Prostate gland (tissue), 2 donors: ENCODE measurements at regions not wholly inside any gene's neighbourhood (a gene's known extent, or its start where the extent isn't known, plus 50 kb on each side); places are given as distances from the start of the nearest gene placed in this dataset.

Experiments used
- DNase-seq: peaks from one replicate; pipeline ENCODE4 v3.0.0-alpha.2; 2019; ENCODE audit warnings: low spot score
- H3K27ac ChIP-seq, 2 donors: fragments of 200-600 bp; sonication (generic); 2 replicates each; pipeline ENCODE4 v1.5.1; 2017 to 2019
- H3K27me3 ChIP-seq: fragments of 200-600 bp; sonication (generic); replicated peaks from 2 replicates; pipeline ENCODE4 v1.5.1; 2019; ENCODE audit not compliant: insufficient read depth
- H3K36me3 ChIP-seq, 2 donors: fragments of 200-600 bp; sonication (generic); 1 replicate in 1 of 2; 2 replicates in 1 of 2; pipeline versions ENCODE4 v1.5.1 to v1.8.1; 2017 to 2019
- H3K4me1 ChIP-seq: fragments of 200-600 bp; sonication (generic); replicated peaks from 2 replicates; pipeline ENCODE4 v1.5.1; 2019
- H3K4me3 ChIP-seq, 2 donors: fragments of 200-600 bp; sonication (generic); 2 replicates each; pipeline ENCODE4 v1.5.1; 2017 to 2019
- H3K9me3 ChIP-seq: fragments of 200-600 bp; sonication (generic); 2 replicates; pipeline ENCODE4 v1.5.1; 2017
- POLR2A ChIP-seq: fragments of 450-650 bp; IDR thresholded peaks from one replicate; pipeline ENCODE4 v1.6.1; 2016; ENCODE audit warnings: antibody characterized with exemption, mild to moderate bottlenecking
- POLR2AphosphoS5 ChIP-seq: sonication (generic); formaldehyde crosslinking; IDR thresholded peaks from one replicate; pipeline ENCODE4 v1.6.1; 2017; ENCODE audit warnings: antibody characterized with exemption
- WGBS: methylation state at CpG from one replicate; pipeline ENCODE4 v1.1.5; 2018; 5-methylcytosine and 5-hydroxymethylcytosine counted together
- intact Hi-C: fragments of 100-400 bp; cut with DNase I; formaldehyde crosslinking; loops from one replicate; pipeline ENCODE4 v1.14.2; 2022
- TF ChIP-seq, protein P1 (sequence below), 4 experiments: fragments of 200-600 bp in 2 of 4; fragments of 450-650 bp in 2 of 4; sonication (generic) in 2 of 4; IDR thresholded peaks; 1 replicate in 3 of 4; 2 replicates in 1 of 4; pipeline ENCODE4 v1.5.1; 2016 to 2019; ENCODE audit warnings: antibody characterized with exemption in 4 of 4, mild to moderate bottlenecking in 2 of 4, moderate library complexity in 2 of 4

DNA sequence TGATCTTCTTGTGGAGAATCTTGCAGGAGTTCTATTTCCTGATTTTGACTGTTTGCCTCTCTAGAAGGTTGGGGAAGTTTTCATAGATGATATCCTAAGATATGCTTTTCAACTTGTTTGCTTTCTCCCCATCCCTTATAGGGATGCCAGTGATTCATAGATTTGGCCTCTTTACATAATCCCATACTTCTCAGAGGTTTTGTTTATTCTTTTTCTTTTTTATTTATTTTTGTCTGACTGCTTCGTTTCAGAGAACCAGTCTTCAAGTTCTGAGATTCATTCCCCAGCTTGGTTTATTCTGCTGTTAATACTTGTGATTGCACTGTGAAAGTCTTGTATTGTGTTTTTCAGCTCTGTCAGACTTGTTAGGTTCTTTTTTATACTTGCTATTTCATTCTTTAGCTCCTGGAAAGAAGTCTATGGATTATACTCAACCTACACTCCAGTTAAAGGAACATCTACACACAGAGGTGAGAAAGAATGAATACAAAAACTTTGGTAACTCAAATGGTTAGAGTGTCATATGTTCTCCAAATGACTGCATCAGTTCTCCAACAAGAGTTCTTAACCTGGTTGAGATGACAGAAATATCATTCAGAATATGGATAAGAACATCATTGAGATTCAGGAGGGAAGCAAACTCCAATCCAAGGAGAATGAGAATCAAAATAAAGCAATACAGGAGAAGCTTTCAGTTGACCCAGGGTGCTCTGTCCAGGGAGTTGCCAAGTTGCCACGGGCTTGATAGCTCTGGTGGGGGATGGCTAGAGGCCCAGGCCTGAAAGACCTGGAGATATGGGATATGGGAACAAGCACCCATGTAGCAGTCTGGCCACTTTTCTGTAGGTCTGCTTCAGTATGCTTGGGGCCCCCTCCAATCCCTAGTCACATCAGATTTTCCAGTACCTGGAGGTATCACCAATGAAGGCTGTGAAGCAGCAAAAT, 150.3 kb downstream of the AHR start:
- intact Hi-C loops, result no loop called here
- no peak for TF ChIP-seq POLR2AphosphoS5
- TF ChIP-seq POLR2A, result no peak
- TF ChIP-seq, protein P1, sequence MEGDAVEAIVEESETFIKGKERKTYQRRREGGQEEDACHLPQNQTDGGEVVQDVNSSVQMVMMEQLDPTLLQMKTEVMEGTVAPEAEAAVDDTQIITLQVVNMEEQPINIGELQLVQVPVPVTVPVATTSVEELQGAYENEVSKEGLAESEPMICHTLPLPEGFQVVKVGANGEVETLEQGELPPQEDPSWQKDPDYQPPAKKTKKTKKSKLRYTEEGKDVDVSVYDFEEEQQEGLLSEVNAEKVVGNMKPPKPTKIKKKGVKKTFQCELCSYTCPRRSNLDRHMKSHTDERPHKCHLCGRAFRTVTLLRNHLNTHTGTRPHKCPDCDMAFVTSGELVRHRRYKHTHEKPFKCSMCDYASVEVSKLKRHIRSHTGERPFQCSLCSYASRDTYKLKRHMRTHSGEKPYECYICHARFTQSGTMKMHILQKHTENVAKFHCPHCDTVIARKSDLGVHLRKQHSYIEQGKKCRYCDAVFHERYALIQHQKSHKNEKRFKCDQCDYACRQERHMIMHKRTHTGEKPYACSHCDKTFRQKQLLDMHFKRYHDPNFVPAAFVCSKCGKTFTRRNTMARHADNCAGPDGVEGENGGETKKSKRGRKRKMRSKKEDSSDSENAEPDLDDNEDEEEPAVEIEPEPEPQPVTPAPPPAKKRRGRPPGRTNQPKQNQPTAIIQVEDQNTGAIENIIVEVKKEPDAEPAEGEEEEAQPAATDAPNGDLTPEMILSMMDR (IDR thresholded peaks at IDR 0.05), result no peak
- 65% methylated on average over 2 of the region's 2 CpGs for WGBS
- Histone ChIP-seq H3K27me3 (no peaks in the 10 kb centered on the region), H3K36me3 (no peaks in the 10 kb centered on the region), H3K4me3 (no peak overlapping the region), H3K27ac (no peak overlapping the region), H3K9me3 (no peaks in the 10 kb centered on the region), H3K4me1 (no peaks in the 10 kb centered on the region)
- no peak for DNase-seq

- Histone ChIP-seq H3K4me1 (no peaks in the 10 kb centered on the region), H3K9me3 (no peaks in the 10 kb centered on the region), H3K4me3 (no peak overlapping the region), H3K27ac (no peak overlapping the region), H3K27me3 (no peaks in the 10 kb centered on the region), H3K36me3 (no peaks in the 10 kb centered on the region)
- DNase-seq, result no peak
- intact Hi-C loops, result no loop called here
- 66% methylated on average over 2 of the region's 2 CpGs for WGBS
- TF ChIP-seq POLR2AphosphoS5 (no peak), POLR2A (no peak)
- TF ChIP-seq, protein P1 (IDR thresholded peaks at IDR 0.05), result no peak
Measured at GRCh38 chr7:17456541-17456940, 158.1 kb downstream of the AHR start.

GRCh38 chr7:17460001-17460400, 161.5 kb downstream of the AHR start:
- Histone ChIP-seq H3K36me3 (no peaks in the 10 kb centered on the region), H3K4me3 (no peak overlapping the region), H3K27me3 (no peaks in the 10 kb centered on the region), H3K9me3 (no peaks in the 10 kb centered on the region), H3K4me1 (no peaks in the 10 kb centered on the region), H3K27ac (no peak overlapping the region)
- no peak for DNase-seq
- TF ChIP-seq POLR2A, result no peak
- TF ChIP-seq POLR2AphosphoS5, result no peak
- TF ChIP-seq, protein P1 (IDR thresholded peaks at IDR 0.05), result no peak
- intact Hi-C loops, result no loop called here

DNA sequence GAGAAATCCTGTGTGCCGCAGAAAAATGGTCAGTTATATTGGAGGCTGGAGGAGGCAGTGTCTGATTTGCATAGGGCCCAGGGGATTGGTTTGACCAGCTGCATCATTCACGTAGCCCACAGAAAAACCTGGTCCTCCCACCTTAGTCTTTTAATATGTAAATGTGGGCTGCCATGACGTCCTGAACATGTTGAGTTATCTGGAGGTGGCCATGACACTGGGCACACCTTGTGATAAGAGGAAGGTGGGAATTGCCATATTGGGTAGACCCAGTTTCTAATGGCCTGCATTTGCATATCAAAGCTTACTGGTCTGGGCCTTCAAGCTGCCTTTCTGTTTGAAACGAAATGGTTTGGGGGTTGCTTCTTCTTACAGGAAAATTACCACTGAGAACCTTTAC, 162.2 kb downstream of the AHR start:
- WGBS, result 91% methylated on average over 4 of the region's 4 CpGs
- H3K4me3 ChIP-seq, result no peak overlapping the region
- H3K4me1 ChIP-seq, result no peaks in the 10 kb centered on the region
- TF ChIP-seq, protein P1 (IDR thresholded peaks at IDR 0.05), result no peak
- TF ChIP-seq POLR2A (no peak), POLR2AphosphoS5 (no peak)
- no peaks in the 10 kb centered on the region for H3K27me3 ChIP-seq
- no peak overlapping the region for H3K27ac ChIP-seq
- no peaks in the 10 kb centered on the region for H3K36me3 ChIP-seq
- no peaks in the 10 kb centered on the region for H3K9me3 ChIP-seq
- no peak for DNase-seq
- intact Hi-C loops, result no loop called here

DNA sequence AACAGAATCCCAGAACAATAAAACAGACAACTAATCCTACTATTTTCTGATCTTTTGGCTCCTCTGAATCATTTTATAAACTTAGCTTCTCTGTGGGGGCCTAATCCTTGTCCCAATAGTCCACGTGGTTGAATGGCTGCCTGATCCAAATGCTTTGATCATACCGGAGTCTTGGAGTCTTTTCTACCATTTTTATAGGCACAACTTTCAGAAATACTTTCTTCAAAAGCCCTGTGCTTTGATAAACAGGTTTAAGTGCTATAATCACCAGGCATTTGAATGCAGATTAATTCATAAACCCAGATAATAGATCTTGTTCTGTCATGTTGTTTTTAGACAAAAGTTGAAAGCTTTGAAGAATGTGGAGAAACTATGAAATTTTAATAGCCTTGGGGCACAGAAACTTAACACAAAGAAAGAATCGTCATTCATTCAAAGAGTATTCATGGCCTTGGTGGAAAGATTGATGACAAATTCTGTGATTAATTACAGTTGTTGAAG, 163.7 kb downstream of the AHR start:
- 18% methylated on average over 3 of the region's 3 CpGs for WGBS

More for the DNA sequence above, 163.7 kb downstream of the AHR start:
- H3K9me3 ChIP-seq, result no peaks in the 10 kb centered on the region
- no peak overlapping the region for H3K4me3 ChIP-seq
- H3K4me1 ChIP-seq, result no peaks in the 10 kb centered on the region
- intact Hi-C loops, result no loop called here
- TF ChIP-seq POLR2AphosphoS5 (no peak), POLR2A (no peak)
- TF ChIP-seq, protein P1 (IDR thresholded peaks at IDR 0.05), result no peak
- H3K27me3 ChIP-seq, result no peaks in the 10 kb centered on the region
- no peaks in the 10 kb centered on the region for H3K36me3 ChIP-seq
- no peak for DNase-seq
- H3K27ac ChIP-seq, result no peak overlapping the region
